ENCODE measurements at regions not wholly inside any gene's neighbourhood (a gene's known extent, or its start where the extent isn't known, plus 50 kb on each side); places are given as distances from the start of the nearest gene placed in this dataset.

DNA sequence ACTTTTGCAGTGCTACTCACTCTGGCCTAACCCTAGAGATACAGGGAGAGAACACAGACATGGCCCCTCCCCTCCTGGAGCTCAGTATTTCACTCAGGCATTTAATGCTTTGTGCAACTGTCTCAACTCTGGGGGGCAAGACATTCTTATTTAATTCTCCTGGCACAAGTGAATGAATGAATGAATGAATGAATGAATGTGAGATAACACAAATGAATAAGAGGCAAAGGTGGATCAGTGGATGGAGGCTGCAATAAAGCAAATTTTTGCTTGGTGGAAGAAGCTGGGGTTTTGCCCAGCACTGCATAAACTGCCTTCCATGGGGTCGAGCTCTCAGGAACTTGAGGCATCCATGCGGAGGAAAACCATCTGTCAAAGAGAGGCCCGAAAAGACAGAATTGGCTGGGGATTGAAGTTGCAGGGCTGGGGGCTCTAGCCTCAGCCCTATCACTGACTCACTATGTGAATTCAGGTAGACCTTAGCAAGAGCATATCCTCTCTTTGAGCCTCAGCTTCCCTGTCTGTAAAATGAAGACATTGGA, 441.4 kb upstream of the ZMIZ1 start:
- no peak overlapping the region for H2AFZ ChIP-seq (ENCODE audit: insufficient read depth, low read depth, low read length, poor library complexity, severe bottlenecking)

DNA sequence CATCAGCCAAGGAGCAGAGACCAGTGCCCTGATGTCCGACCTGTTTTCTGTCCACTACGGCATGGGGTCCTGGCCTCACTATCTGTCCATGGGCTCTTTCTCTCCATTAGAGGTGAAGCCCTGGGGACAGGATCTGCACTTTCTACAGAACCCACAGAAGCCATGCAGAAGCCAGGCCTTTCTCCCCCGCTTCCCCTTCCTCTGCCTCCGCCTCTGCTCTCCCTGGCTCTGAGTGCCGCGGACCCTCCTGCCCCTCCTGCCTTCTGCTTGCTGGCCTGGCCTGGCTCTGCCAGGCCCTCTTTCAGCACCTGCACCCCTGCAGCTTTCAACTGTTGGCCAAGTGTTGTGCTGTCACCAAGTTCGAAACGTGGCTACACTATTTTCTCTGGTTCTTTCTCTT, 439.8 kb upstream of the ZMIZ1 start:
- H3K9me3 ChIP-seq (ENCODE audit: control extremely low read depth in 1 of 3, control insufficient read depth in 2 of 3, insufficient read depth in 1 of 3, low read length in 2 of 3): no peaks in the 10 kb centered on the region
- H3K27ac ChIP-seq (ENCODE audit: low read length in 2 of 2): no peak overlapping the region
- ChIA-PET CTCF (no interaction called here), POLR2A (no interaction called here)
- no peak overlapping the region for H3K4me3 ChIP-seq (ENCODE audit: control extremely low read depth in 1 of 5, extremely low read depth in 1 of 5, insufficient read depth in 1 of 5, low read depth in 2 of 5, low read length in 4 of 5)
- Mint-ChIP-seq H3K27me3 (peaks cover 16% of the 10 kb centered on the region), H3K27ac (no peak overlapping the region), H3K9me3 (ENCODE audit: insufficient read depth) (no peaks in the 10 kb centered on the region), H3K4me3 (no peak overlapping the region), H3K4me1 (peaks cover 3% of the 10 kb centered on the region)
- TF ChIP-seq, protein P1, sequence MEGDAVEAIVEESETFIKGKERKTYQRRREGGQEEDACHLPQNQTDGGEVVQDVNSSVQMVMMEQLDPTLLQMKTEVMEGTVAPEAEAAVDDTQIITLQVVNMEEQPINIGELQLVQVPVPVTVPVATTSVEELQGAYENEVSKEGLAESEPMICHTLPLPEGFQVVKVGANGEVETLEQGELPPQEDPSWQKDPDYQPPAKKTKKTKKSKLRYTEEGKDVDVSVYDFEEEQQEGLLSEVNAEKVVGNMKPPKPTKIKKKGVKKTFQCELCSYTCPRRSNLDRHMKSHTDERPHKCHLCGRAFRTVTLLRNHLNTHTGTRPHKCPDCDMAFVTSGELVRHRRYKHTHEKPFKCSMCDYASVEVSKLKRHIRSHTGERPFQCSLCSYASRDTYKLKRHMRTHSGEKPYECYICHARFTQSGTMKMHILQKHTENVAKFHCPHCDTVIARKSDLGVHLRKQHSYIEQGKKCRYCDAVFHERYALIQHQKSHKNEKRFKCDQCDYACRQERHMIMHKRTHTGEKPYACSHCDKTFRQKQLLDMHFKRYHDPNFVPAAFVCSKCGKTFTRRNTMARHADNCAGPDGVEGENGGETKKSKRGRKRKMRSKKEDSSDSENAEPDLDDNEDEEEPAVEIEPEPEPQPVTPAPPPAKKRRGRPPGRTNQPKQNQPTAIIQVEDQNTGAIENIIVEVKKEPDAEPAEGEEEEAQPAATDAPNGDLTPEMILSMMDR (IDR thresholded peaks at IDR 0.05): no peak
- TF ChIP-seq EZH2 (IDR thresholded peaks at IDR 0.05; ENCODE audit: borderline replicate concordance, insufficient read depth, low read depth, low read length, poor library complexity, severe bottlenecking): no peak
- intact Hi-C loops (cut with micrococcal nuclease): no loop called here
- H3K79me2 ChIP-seq (ENCODE audit: control insufficient read depth, insufficient read depth, low read length): no peaks in the 10 kb centered on the region
- H3K36me3 ChIP-seq (replicated peaks in 1 of 2; ENCODE audit: control extremely low read depth in 1 of 2, control insufficient read depth in 1 of 2, extremely low read depth in 1 of 2, insufficient read depth in 2 of 2, low read length in 1 of 2): no peaks in the 10 kb centered on the region
- no peak overlapping the region for H3K9ac ChIP-seq (ENCODE audit: low read length)
- H3K4me2 ChIP-seq (replicated peaks; ENCODE audit: low read depth, low read length, poor library complexity, severe bottlenecking): no peak overlapping the region
- H2AFZ ChIP-seq (ENCODE audit: insufficient read depth, low read depth, low read length, poor library complexity, severe bottlenecking): no peak overlapping the region
- no peaks in the 10 kb centered on the region for H3K4me1 ChIP-seq (ENCODE audit: control insufficient read depth in 2 of 2, insufficient read depth in 2 of 2, low read length in 2 of 2)
- DNase-seq: no peak
- ATAC-seq (ENCODE audit: low read depth): no peak
- H3K27me3 ChIP-seq (replicated peaks in 1 of 4; ENCODE audit: control extremely low read depth in 1 of 4, control insufficient read depth in 3 of 4, insufficient read depth in 4 of 4, low read length in 3 of 4): no peaks in the 10 kb centered on the region
- WGBS (ENCODE audit: insufficient coverage): 44% methylated on average over 8 of the region's 8 CpGs
- no peaks in the 10 kb centered on the region for H4K20me1 ChIP-seq (ENCODE audit: control insufficient read depth, insufficient read depth, low read length, poor library complexity, severe bottlenecking)

More for the DNA sequence above, 441.4 kb upstream of the ZMIZ1 start:
- DNase-seq: no peak
- Histone ChIP-seq H3K9ac (ENCODE audit: low read length) (no peak overlapping the region), H3K4me2 (replicated peaks; ENCODE audit: low read depth, low read length, poor library complexity, severe bottlenecking) (no peak overlapping the region), H3K27ac (ENCODE audit: low read length in 2 of 2) (no peak overlapping the region), H3K4me3 (ENCODE audit: control extremely low read depth in 1 of 5, extremely low read depth in 1 of 5, insufficient read depth in 1 of 5, low read depth in 2 of 5, low read length in 4 of 5) (no peak overlapping the region), H4K20me1 (ENCODE audit: control insufficient read depth, insufficient read depth, low read length, poor library complexity, severe bottlenecking) (no peaks in the 10 kb centered on the region), H3K79me2 (ENCODE audit: control insufficient read depth, insufficient read depth, low read length) (no peaks in the 10 kb centered on the region), H3K27me3 (replicated peaks in 1 of 4; ENCODE audit: control extremely low read depth in 1 of 4, control insufficient read depth in 3 of 4, insufficient read depth in 4 of 4, low read length in 3 of 4) (no peaks in the 10 kb centered on the region), H3K4me1 (ENCODE audit: control insufficient read depth in 2 of 2, insufficient read depth in 2 of 2, low read length in 2 of 2) (no peaks in the 10 kb centered on the region), H3K36me3 (replicated peaks in 1 of 2; ENCODE audit: control extremely low read depth in 1 of 2, control insufficient read depth in 1 of 2, extremely low read depth in 1 of 2, insufficient read depth in 2 of 2, low read length in 1 of 2) (no peaks in the 10 kb centered on the region), H3K9me3 (ENCODE audit: control extremely low read depth in 1 of 3, control insufficient read depth in 2 of 3, insufficient read depth in 1 of 3, low read length in 2 of 3) (no peaks in the 10 kb centered on the region)
- intact Hi-C loops (cut with micrococcal nuclease): no loop called here
- no CpG with 5 or more reads among the region's 3 CpGs for WGBS (ENCODE audit: insufficient coverage)
- ATAC-seq (ENCODE audit: low read depth): no peak
- H3K9me3 Mint-ChIP-seq (ENCODE audit: insufficient read depth): no peaks in the 10 kb centered on the region
- TF ChIP-seq, protein P1 (IDR thresholded peaks at IDR 0.05): no peak
- no peak for TF ChIP-seq EZH2 (IDR thresholded peaks at IDR 0.05; ENCODE audit: borderline replicate concordance, insufficient read depth, low read depth, low read length, poor library complexity, severe bottlenecking)
- ChIA-PET POLR2A (no interaction called here), CTCF (no interaction called here)
- H3K27ac Mint-ChIP-seq: no peak overlapping the region
- H3K4me3 Mint-ChIP-seq: no peak overlapping the region
- peaks cover 23% of the 10 kb centered on the region for H3K27me3 Mint-ChIP-seq
- peaks cover 3% of the 10 kb centered on the region for H3K4me1 Mint-ChIP-seq
